Body of pancreas (tissue), 4 donors: ENCODE measurements at regions not wholly inside any gene's neighbourhood (a gene's known extent, or its start where the extent isn't known, plus 50 kb on each side); places are given as distances from the start of the nearest gene placed in this dataset.
"Not testable (repeated sequence)": the region's sequence is repeated elsewhere in the genome, so short reads cannot be mapped to it uniquely, and the experiment has no call there.

Source experiments
- ATAC-seq: fragments of 150-250 bp; one replicate; pipeline ENCODE4 v1.9.1; 2016
- DNase-seq, 4 donors: peaks; one replicate each; pipeline ENCODE4 v3.0.0-alpha.2; 2019
- H3K27ac ChIP-seq, 4 donors: fragments of 200-600 bp; sonication (generic); 1 replicate in 3 of 4; 2 replicates in 1 of 4; pipeline versions ENCODE4 v1.5.1 to v1.6.1; 2016 to 2019; ENCODE audit warnings: mild to moderate bottlenecking in 1 of 4, mixed read lengths in 1 of 4, moderate library complexity in 1 of 4
- H3K27me3 ChIP-seq, 2 donors: fragments of 200-600 bp; sonication (generic); one replicate each; pipeline ENCODE4 v1.6.0; 2016; ENCODE audit warnings: mild to moderate bottlenecking in 1 of 2
- H3K36me3 ChIP-seq, 2 donors: fragments of 200-600 bp; sonication (generic); replicated peaks in 1 of 2; 2 replicates each; pipeline ENCODE4 v1.5.1; 2016; ENCODE audit warnings: low read depth in 2 of 2; ENCODE audit not compliant: insufficient read depth in 1 of 2
- H3K4me1 ChIP-seq: fragments of 200-600 bp; sonication (generic); one replicate; pipeline ENCODE4 v1.6.0; 2016
- H3K4me3 ChIP-seq, 2 donors: fragments of 200-600 bp; sonication (generic); 1 replicate in 1 of 2; 2 replicates in 1 of 2; pipeline ENCODE4 v1.5.1; 2016 to 2019
- H3K9me3 ChIP-seq, 3 donors: fragments of 200-600 bp; sonication (generic); 1 replicate in 2 of 3; 2 replicates in 1 of 3; pipeline ENCODE4 v1.5.1; 2016
- CTCF ChIP-seq, 7 experiments: fragments of 450-650 bp in 4 of 7; fragments of 200-600 bp in 3 of 7; sonication (generic) in 3 of 7; IDR thresholded peaks; one replicate each; pipeline ENCODE4 v1.5.1; 2016 to 2019; ENCODE audit warnings: antibody characterized with exemption in 7 of 7
- POLR2A ChIP-seq, 3 donors: fragments of 450-650 bp; IDR thresholded peaks; one replicate each; pipeline ENCODE4 v1.6.1; 2016; ENCODE audit warnings: antibody characterized with exemption in 3 of 3, mild to moderate bottlenecking in 2 of 3
- WGBS, 2 donors: methylation state at CpG; one replicate each; pipeline ENCODE4 v1.1.5; 2017; 5-methylcytosine and 5-hydroxymethylcytosine counted together
- intact Hi-C: fragments of 100-400 bp; cut with DNase I; formaldehyde crosslinking; loops from one replicate; pipeline ENCODE4 v1.15.1; 2023

DNA sequence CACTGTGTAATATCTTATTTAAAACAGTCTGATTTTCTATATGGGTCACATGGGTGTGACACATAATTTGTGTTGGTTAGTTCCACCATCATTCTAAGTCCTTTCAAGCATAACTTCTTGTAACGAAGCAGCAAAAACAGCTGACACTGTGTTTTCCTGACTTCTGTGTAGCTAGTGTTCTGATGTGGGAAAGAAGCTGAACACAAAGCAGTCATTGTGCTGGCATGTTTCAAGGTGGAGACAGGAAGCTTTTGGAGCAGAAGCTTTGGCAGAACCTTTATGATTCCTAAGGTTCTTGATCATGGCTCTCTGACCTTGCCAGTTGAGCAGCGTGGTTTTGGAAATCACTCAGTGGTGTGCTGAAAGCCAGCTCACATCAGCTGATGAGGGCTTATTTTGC lies 351.7 kb upstream of the MDGA2 start:
- TF ChIP-seq POLR2A (IDR thresholded peaks at IDR 0.05) = no peak
- no peak for TF ChIP-seq CTCF (IDR thresholded peaks at IDR 0.05)
- H3K4me1 ChIP-seq = no peaks in the 10 kb centered on the region
- H3K9me3 ChIP-seq = no peaks in the 10 kb centered on the region
- no peaks in the 10 kb centered on the region for H3K27me3 ChIP-seq
- 35 to 44% methylated on average over 2 of the region's 2 CpGs for WGBS, 2 donors
- no peaks in the 10 kb centered on the region for H3K36me3 ChIP-seq
- no peak for ATAC-seq
- intact Hi-C loops = no loop called here
- no peak overlapping the region for H3K4me3 ChIP-seq
- DNase-seq = no peak
- H3K27ac ChIP-seq = no peak overlapping the region

- H3K4me1 ChIP-seq = no peaks in the 10 kb centered on the region
- ATAC-seq (no peak), DNase-seq (no peak)
- H3K27me3 ChIP-seq = no peaks in the 10 kb centered on the region
- 59 to 65% methylated on average over 3 of the region's 3 CpGs for WGBS, 2 donors
- H3K27ac ChIP-seq = no peak overlapping the region
- no peaks in the 10 kb centered on the region for H3K9me3 ChIP-seq
- TF ChIP-seq POLR2A (IDR thresholded peaks at IDR 0.05) (no peak), CTCF (IDR thresholded peaks at IDR 0.05) (no peak)
- H3K4me3 ChIP-seq = no peak overlapping the region
- intact Hi-C loops = no loop called here
- no peaks in the 10 kb centered on the region for H3K36me3 ChIP-seq
Measured at GRCh38 chr14:48023881-48024280, 348.5 kb upstream of the MDGA2 start.

DNA sequence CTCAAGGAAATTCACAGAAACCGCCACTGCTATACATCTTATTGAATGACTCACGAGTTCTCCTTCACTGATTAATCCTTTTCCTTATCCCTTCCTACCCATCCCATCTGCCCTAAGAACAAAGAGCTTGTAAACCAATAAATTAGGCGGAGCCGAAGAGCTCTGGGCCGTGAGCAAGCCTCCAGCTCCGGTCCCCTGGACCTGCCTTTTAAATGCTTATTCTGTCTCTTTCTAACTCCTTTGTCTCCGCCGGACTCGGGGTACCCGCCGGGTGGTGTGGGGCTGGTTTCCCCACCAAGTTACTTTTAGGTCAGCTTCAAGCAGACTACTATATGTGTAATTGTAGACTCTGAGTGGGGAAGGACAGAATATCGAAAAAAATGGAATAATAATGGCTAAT lies 336.1 kb upstream of the MDGA2 start:
- H3K27ac ChIP-seq, H3K4me3 ChIP-seq, ATAC-seq, H3K4me1 ChIP-seq, DNase-seq, H3K27me3 ChIP-seq, H3K36me3 ChIP-seq, intact Hi-C loops, H3K9me3 ChIP-seq: not testable (repeated sequence)
- WGBS, 2 donors = 42 to 44% methylated on average over 12 of the region's 12 CpGs

DNA sequence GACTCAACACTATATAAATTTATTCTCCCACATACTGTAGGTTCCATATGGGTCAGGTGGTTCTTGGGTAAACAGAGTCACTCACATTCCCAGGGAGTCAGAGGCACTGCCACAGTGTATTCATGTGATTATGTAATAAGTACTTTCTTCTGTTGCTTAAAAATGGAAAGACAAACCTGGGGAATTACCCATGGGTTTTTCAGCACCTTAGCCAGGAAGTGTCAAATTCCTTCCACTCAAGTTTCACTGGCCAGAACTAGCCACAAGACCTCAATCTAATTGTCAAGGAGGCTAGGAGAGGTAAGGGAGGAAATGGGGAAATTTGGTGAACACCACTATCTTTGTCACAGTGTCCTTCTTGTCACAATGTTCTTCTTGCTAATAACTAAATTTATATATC lies 333.2 kb upstream of the MDGA2 start:
- no peak for ATAC-seq
- no peak for DNase-seq
- H3K36me3 ChIP-seq = no peaks in the 10 kb centered on the region
- H3K27ac ChIP-seq = no peak overlapping the region
- H3K4me3 ChIP-seq = no peak overlapping the region
- H3K9me3 ChIP-seq = no peaks in the 10 kb centered on the region
- intact Hi-C loops = no loop called here
- no peaks in the 10 kb centered on the region for H3K27me3 ChIP-seq
- H3K4me1 ChIP-seq = no peaks in the 10 kb centered on the region
- no peak for TF ChIP-seq CTCF (IDR thresholded peaks at IDR 0.05)
- no peak for TF ChIP-seq POLR2A (IDR thresholded peaks at IDR 0.05)

- ATAC-seq = no peak
- TF ChIP-seq POLR2A (IDR thresholded peaks at IDR 0.05) = no peak
- H3K4me1 ChIP-seq = no peaks in the 10 kb centered on the region
- 7 to 11% methylated on average over 1 of the region's 1 CpG for WGBS, 2 donors
- no peaks in the 10 kb centered on the region for H3K27me3 ChIP-seq
- no peaks in the 10 kb centered on the region for H3K36me3 ChIP-seq
- intact Hi-C loops = no loop called here
- no peaks in the 10 kb centered on the region for H3K9me3 ChIP-seq
- no peak overlapping the region for H3K4me3 ChIP-seq
- DNase-seq = no peak
- H3K27ac ChIP-seq = no peak overlapping the region
Measured at GRCh38 chr14:48005986-48006385, 330.6 kb upstream of the MDGA2 start.

GRCh38 chr14:47993883-47994282 lies 318.5 kb upstream of the MDGA2 start:
- TF ChIP-seq CTCF (IDR thresholded peaks at IDR 0.05) (no peak), POLR2A (IDR thresholded peaks at IDR 0.05) (no peak)
- intact Hi-C loops = no loop called here
- Histone ChIP-seq H3K27me3 (no peaks in the 10 kb centered on the region), H3K36me3 (no peaks in the 10 kb centered on the region), H3K9me3 (no peaks in the 10 kb centered on the region), H3K4me1 (no peaks in the 10 kb centered on the region), H3K27ac (no peak overlapping the region), H3K4me3 (no peak overlapping the region)
- DNase-seq = no peak
- ATAC-seq = no peak
